Neural progenitor cell (in vitro differentiated cells): ENCODE measurements at regions not wholly inside any gene's neighbourhood (a gene's known extent, or its start where the extent isn't known, plus 50 kb on each side); places are given as distances from the start of the nearest gene placed in this dataset.

Source experiments
- CTCF ChIP-seq: fragments of 200-600 bp; sonication (generic); IDR thresholded peaks from 2 replicates; pipeline ENCODE4 v1.5.1; 2017; ENCODE audit warnings: antibody characterized with exemption, mild to moderate bottlenecking
- EZH2 ChIP-seq: fragments of 200-600 bp; sonication (generic); IDR thresholded peaks from 2 replicates; pipeline ENCODE4 v1.6.1; 2017; ENCODE audit warnings: antibody characterized with exemption, mild to moderate bottlenecking, moderate library complexity

GRCh38 chr2:163231666-163232065 is 393.1 kb upstream of the KCNH7 start:
- no peak for TF ChIP-seq CTCF
- no peak for TF ChIP-seq EZH2
